Activated CD4-positive, alpha-beta T cell treated with anti-CD3 and anti-CD28 coated beads for 4 hours (primary cell): ENCODE measurements at regions not wholly inside any gene's neighbourhood (a gene's known extent, or its start where the extent isn't known, plus 50 kb on each side); places are given as distances from the start of the nearest gene placed in this dataset.
"Not testable (repeated sequence)": the region's sequence is repeated elsewhere in the genome, so short reads cannot be mapped to it uniquely, and the experiment has no call there.

ENCODE experiments used
- DNase-seq, 2 donors: peaks; one replicate each; pipeline ENCODE4 v3.0.0-alpha.2; 2020

DNA sequence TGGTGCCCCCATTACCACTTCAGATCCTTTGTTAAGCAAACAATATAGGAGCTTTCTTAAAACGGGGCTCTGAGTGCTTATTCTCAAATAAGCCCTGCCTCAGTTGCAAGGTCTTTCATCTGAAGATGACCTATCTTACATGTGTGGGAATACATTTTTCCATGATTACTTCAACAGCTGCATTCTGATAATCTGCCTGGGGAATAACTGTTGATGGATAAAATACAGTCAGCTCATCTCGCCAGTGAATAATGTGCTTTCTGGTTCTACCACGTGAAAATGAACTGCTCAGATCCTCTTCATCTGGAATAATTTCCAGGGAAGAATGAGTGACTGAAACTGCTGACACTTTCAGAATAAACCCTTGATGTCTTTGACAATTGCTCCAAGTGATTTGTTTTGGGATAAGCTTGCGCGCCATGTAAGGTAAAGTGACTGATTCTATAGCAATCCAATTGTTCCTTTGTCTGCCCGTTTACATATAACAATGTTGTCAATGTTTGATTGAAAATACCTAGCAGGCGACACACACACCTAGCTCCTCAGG lies 161.3 kb downstream of the RTL9 start:
- no peak for DNase-seq

DNA sequence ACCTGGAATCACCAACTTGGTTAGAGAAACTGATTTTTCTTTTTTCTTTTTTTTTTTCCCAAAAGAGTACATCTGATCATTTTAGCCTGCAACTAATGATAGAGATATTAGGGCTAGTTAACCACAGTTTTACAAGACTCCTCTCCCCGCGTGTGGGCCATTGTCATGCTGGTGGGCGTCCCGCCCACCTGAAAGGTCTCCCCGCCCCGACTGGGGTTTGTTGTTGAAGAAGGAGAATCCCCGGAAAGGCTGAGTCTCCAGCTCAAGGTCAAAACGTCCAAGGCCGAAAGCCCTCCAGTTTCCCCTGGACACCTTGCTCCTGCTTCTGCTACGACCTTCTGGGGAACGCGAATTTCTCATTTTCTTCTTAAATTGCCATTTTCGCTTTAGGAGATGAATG lies 162.0 kb downstream of the RTL9 start:
- not testable (repeated sequence) for DNase-seq

DNA sequence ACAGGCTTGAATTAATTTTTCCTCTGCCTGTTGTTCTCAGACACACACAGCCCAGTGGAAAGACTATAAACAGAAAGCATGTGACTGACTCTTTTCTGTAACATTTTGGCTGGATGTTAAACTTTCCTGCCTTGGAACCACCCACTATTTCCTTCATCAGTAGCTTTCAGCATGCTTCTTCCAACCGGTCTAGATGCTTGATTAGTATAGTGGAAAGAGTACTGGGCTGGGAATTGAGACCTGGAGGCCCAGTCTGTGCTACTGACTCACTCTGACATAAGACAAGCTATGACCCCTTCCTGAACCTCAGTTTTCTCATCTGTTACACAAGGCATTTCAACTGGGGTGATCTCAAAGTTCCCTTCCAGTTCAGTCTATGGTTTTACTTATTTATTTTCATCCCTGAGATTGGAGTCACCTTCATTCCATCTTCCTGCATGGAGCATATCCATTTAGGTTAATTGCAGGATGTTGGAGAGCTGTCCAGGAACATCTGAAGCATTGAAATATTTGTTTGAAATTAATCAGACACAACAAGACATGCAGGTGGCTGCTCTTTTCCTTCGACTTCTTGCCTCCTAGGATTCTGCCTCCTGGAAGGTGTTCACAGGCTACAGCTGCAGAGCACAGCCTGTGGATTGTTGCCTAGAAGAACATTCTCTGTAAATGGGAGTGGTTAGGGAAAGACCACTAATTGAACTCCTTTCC lies 173.4 kb downstream of the RTL9 start:
- DNase-seq, result no peak

DNA sequence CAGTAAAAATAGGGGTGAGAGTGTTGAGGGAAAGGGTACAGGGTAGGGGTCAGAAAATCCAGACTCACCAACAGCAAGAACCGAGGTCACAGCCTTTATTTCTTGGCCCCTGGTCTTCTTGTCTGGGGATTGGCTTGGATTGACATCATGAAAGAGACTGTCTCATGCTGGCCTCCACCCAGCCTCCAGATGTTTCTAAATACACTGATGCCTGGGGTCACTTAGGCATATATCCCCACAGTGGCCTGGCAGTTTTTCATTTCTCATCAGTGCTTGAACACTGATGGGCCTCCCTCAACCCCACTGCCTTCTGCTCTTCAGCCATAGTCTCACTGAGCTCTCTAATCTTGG lies 173.9 kb downstream of the RTL9 start:
- DNase-seq, result no peak

DNA sequence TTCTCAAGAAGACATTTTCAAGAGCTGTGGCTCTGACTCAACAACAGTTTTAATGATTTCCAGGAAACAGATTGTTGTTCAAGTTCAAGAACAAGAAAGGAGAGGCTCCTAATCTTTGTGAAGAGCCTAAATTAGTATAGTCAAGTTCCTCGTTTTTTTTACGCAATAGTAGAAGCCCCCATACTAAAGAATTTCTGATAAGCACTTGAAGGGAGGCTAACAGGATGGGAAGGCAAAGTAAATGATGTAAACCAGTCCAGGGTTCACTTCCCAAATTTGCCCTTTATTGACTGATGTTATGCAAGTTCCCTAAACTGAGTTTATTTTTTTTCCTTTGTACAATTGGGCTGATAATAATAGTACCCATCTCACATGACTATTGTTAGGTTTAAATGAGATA lies 178.2 kb downstream of the RTL9 start:
- no peak for DNase-seq

DNA sequence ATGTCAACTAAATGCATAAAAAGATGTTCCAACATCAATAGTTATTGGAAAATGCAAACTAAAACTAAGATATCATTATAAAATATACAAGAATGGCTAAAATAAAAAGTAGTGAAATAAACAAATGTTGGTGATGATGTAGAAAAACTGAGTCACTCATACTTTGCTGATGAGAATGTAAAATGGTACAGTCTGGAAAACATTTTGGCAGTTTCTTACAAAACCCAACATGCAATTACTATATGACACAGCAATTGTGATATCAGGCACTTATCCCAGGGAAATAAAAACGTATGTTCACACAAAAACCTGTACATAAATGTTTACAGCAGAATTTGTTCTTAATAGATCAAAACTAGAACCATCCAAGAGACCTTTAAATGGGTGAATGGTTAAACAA lies 182.6 kb downstream of the RTL9 start:
- no peak for DNase-seq

DNA sequence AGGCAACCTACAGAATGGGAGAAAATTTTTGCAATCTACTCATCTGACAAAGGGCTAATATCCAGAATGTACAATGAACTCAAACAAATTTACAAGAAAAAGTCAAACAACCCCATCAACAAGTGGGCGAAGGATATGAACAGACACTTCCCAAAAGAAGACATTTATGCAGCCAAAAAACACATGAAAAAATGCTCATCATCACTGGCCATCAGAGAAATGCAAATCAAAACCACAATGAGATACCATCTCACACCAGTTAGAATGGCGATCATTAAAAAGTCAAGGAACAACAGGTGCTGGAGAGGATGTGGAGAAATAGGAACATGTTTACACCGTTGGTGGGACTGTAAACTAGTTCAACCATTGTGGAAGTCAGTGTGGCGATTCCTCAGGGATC lies 192.2 kb downstream of the RTL9 start:
- DNase-seq, result not testable (repeated sequence)

DNA sequence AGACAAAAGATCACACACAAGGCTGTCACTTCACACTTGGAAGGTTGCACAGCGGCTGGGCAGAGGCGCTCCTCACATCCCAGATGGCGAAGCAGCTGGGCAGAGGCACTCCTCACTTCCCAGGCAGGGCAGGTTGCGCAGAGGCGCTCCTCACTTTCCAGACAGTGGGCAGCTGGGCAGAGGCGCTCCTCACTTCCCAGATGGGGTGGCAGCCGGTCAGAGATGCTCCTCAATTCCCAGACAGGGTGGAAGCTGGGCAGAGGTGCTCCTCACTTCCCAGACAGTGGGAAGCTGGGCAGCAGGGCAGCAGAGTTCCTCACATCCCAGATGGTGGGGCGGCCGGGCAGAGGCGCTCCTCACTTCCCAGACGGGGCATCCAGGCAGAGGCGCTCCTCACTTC lies 199.2 kb downstream of the RTL9 start:
- DNase-seq, result no peak

DNA sequence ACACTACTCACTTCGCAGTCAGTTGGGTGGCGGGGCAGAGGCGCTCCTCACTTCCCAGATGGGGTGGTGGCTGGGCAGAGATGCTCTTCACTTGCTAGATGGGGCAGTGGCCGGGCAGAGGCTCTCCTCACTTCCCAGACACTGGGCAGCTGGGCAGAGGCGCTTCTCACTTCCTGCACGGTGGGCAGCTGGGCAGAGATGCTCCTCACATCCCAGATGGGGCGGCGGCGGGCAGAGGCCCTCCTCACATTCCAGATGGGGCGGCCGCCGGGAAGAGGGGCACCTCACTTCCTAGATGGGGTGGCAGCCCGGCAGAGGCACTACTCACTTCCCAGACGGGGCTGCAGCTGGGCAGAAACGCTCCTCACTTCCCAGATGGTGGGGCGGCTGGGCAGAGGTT lies 199.8 kb downstream of the RTL9 start:
- no peak for DNase-seq

DNA sequence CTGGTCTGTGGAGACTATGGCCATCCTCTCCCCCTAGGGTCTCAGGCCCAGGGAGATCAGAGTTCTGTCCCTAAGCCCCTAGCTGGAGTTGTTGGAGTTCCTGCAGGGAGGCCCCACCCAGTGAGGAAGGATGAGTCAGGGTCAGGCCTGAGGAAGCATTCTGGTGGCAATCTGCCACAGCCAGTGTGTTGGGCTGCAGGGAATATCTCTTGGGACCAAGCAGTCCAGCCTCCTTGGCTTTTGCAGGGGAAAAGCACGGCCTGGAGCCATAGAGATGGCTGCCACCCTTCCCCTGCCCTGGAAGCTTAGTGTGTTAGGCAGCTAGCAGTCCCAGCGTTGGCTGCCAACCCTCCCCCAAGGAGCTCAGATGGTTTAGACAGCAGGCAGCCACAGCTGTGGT lies 202.4 kb downstream of the RTL9 start:
- DNase-seq, result no peak

DNA sequence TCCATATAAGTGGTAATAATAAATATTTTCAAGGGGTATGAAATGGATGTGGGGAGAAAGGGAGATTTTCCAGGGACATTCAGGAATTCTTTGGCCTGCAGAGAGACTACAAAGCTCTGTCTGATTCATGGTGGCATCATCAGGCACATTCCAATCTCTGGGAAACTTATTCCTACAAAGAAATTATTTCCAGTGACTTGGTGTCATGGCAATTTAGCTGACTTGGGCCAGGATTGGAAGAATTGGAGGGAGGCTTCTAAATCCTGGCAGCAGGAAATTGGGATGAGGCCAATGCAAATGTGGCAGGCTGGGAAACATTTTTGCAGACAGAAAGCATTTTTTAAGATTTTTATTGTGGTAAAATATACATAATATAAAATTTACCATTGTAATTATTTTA lies 204.6 kb downstream of the RTL9 start:
- no peak for DNase-seq

DNA sequence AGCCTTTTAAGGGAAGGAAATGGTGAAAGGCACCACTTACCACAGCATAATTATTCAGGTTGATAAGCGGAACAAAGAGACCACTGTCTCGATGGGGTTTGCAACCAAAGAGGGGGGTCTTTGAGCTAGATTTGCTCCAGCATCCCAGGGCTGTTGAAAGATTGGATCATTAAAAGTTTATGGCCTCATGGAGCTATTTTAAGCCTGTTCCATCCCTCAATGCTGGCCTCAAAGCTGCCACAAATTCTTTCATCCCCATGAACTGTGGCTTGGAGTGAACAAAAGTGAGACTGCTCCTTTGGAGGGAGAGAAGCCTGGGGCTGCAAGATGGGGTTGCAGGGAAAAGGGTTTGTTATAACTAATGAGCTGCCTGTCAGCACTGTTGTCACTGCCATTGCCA lies 209.8 kb downstream of the RTL9 start:
- no peak for DNase-seq

DNA sequence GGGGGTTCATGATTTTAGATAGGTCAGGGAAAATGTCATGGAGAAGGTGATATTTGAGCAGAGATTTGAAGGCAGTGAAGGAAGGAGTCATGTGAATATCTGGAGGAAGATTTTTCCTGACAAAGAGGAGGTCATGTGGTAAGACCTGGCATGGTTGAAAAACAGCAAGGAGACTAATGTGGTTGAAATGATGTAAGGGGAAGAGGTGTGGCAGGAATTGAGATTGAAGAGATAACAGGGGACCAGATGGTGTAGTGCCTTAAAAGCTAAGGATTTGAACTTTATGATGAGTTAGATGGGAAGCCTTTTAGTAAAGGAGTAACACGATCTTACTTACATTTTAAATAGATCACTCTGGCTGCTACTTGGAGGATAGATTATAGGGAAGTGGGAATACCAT lies 210.9 kb downstream of the RTL9 start:
- DNase-seq, result no peak

DNA sequence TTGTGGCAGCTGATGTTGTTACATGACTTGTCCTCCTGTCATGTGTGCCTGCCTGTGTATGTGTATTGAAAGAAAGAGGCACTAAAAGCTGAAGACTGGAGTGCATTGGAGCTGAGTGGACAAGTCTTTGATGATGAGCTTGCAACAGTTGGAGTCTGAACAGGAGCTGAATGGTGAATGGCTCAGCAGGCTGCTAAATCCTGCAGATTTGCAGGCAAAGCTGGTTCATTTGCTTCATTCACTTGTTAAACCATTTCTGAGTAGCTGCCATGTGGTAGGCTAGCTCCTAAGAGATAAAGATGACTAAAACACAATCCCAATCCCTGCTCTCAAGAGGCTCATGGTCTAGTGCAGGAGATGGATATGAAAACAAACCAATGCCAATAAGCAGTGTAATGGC lies 217.3 kb downstream of the CHRDL1 start:
- DNase-seq, result no peak

DNA sequence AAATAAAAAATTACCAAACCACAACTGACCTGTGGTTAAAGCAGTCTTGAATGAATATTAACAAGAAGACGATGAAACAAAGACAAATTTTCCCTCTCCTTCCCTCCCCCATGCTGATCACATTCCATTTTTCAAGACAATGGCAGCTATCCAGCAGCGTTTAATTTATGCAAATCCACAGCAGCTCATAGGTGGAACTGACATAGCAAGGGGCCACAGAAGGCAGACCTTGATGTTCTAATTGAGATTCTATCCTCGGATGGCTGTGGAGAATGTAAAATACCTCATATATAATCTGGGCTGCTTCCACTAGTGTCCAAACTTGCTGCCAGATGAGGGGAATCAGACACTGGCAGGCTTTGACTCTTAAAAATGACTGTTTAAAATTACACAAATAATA lies 211.5 kb downstream of the CHRDL1 start:
- DNase-seq, result no peak

DNA sequence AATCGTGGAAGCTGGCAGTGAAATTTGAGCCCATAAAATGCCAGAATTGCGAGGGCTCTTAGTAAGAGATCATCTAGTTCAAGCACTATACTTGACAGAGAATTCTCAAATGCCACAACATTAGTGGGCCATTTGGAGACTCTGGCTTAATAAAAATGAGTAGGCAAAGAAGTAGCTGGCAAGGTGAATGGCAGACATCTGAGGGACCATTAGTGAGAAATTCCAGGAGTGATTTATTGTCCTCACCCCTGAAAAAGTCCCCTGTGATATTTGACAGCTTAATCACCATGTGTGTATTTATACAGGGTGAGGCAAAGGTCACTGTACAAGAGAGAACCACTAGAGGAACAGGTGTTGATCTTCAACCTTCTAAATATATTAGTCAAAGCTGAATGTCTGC lies 207.5 kb downstream of the CHRDL1 start:
- DNase-seq, result no peak

DNA sequence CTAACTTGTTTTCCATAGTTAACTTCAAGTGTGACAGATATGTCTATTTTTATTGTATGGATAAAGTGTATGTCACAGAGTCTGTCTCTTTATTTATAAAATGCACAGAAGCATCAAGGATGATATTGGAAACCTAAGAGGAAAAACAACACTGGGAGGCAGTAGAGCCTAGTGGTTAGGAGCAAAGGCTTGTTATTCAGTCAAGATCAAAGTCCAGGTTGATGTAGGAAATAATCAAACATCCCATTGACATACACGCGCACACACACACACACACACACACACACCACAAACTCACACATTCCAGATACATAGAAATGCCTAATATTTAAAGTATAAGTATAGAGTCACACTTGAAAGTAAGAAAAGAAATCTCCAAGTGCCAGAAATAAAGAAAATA lies 206.8 kb downstream of the CHRDL1 start:
- DNase-seq, result no peak

DNA sequence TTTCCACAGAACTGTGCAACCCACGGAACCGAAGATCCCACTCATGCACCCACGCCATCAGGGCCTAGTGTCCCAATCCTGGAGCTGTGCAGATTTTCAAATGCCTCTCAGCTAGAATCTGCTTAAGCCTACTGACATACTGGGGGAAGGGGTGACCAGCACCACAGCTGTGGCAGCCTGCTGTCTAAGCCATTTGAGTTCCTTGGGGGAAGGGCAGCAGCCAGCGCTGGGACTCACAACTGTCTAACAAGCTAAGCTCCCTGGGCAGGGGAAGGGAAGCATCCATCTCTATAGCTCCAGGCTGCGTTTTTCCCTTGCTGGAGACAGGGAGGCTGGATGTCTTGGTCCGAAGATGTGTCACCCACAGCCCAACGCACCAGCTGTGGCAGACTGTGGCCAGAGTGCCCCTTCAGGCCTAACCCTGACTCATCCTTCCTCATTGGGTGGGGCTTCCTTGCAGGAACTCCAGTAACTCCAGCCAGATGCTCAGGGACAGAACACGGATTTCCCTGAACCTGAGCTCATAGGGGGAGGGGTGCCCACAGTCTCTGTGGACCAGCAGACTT lies 194.8 kb downstream of the CHRDL1 start:
- no peak for DNase-seq

DNA sequence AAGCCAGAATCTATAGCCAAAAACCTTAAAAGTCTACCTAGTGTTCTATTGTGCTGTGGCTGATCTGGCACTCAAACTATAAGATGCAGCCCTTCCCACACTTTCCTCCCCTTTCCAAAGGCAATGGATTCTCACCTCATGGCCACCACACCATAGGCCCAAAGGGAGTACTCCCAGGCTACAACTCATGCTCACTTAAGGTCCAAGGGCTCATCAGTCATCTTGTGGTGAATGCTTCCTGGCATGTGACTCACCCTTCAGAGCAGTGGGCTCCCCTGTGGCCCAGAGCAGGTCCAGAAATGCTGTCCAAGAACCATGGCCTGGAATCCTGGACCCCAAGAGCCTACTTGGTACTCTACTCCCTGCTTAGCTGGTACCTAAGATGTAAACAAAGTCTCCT lies 181.0 kb downstream of the CHRDL1 start:
- DNase-seq, result no peak
